Osteocyte (in vitro differentiated cells): ENCODE measurements at regions not wholly inside any gene's neighbourhood (a gene's known extent, or its start where the extent isn't known, plus 50 kb on each side); places are given as distances from the start of the nearest gene placed in this dataset.

Experiments used
- DNase-seq: peaks from one replicate; pipeline ENCODE4 v3.0.0; 2021; ENCODE audit warnings: mixed read lengths; ENCODE audit not compliant: unreplicated experiment; ENCODE audit errors: extremely low spot score
- H3K27ac Mint-ChIP-seq: one replicate; pipeline ENCODE4 v1.8.0; 2021; ENCODE audit warnings: mild to moderate bottlenecking, mixed read lengths; ENCODE audit not compliant: unreplicated experiment
- H3K27me3 Mint-ChIP-seq: one replicate; pipeline ENCODE4 v1.8.0; 2021; ENCODE audit warnings: mixed read lengths; ENCODE audit not compliant: unreplicated experiment
- H3K36me3 Mint-ChIP-seq: one replicate; pipeline ENCODE4 v1.8.0; 2021; ENCODE audit warnings: mixed read lengths; ENCODE audit not compliant: unreplicated experiment
- H3K4me1 Mint-ChIP-seq: one replicate; pipeline ENCODE4 v1.8.0; 2021; ENCODE audit warnings: mixed read lengths; ENCODE audit not compliant: unreplicated experiment
- H3K4me3 Mint-ChIP-seq: one replicate; pipeline ENCODE4 v1.8.0; 2021; ENCODE audit warnings: mild to moderate bottlenecking, moderate library complexity, mixed read lengths; ENCODE audit not compliant: unreplicated experiment
- H3K9me3 Mint-ChIP-seq: one replicate; pipeline ENCODE4 v1.8.0; 2021; ENCODE audit warnings: mixed read lengths; ENCODE audit not compliant: unreplicated experiment
- CTCF ChIP-seq: fragments of 200-600 bp; sonication (generic); IDR thresholded peaks from 2 replicates; pipeline ENCODE4 v1.5.0; 2021; ENCODE audit warnings: antibody characterized with exemption, mild to moderate bottlenecking, moderate library complexity

- Mint-ChIP-seq H3K27ac (no peak overlapping the region), H3K36me3 (no peaks in the 10 kb centered on the region), H3K4me1 (peaks cover 23% of the 10 kb centered on the region), H3K27me3 (peaks cover 7% of the 10 kb centered on the region), H3K9me3 (no peaks in the 10 kb centered on the region), H3K4me3 (no peak overlapping the region)
- no peak for TF ChIP-seq CTCF
- DNase-seq = no peak
Measured at GRCh38 chr5:72040513-72040912, 66.8 kb upstream of the MAP1B start.

- TF ChIP-seq CTCF = no peak
- H3K9me3 Mint-ChIP-seq = no peaks in the 10 kb centered on the region
- DNase-seq = no peak
- no peaks in the 10 kb centered on the region for H3K36me3 Mint-ChIP-seq
- no peak overlapping the region for H3K27ac Mint-ChIP-seq
- H3K4me3 Mint-ChIP-seq = no peak overlapping the region
- peaks cover 8% of the 10 kb centered on the region for H3K27me3 Mint-ChIP-seq
- H3K4me1 Mint-ChIP-seq = peaks cover 21% of the 10 kb centered on the region
Measured at GRCh38 chr5:72041654-72042053, 65.6 kb upstream of the MAP1B start.

GRCh38 chr5:72042097-72042496, 65.2 kb upstream of the MAP1B start:
- no peak overlapping the region for H3K4me3 Mint-ChIP-seq
- TF ChIP-seq CTCF = no peak
- no peaks in the 10 kb centered on the region for H3K36me3 Mint-ChIP-seq
- DNase-seq = no peak
- H3K27ac Mint-ChIP-seq = no peak overlapping the region
- peaks cover 9% of the 10 kb centered on the region for H3K27me3 Mint-ChIP-seq
- H3K9me3 Mint-ChIP-seq = peaks cover 1% of the 10 kb centered on the region
- H3K4me1 Mint-ChIP-seq = peaks cover 17% of the 10 kb centered on the region

- no peak for TF ChIP-seq CTCF
- Mint-ChIP-seq H3K4me1 (peaks cover 8% of the 10 kb centered on the region), H3K27ac (no peak overlapping the region), H3K36me3 (no peaks in the 10 kb centered on the region), H3K27me3 (peaks cover 27% of the 10 kb centered on the region), H3K9me3 (peaks cover 11% of the 10 kb centered on the region), H3K4me3 (no peak overlapping the region)
- DNase-seq = no peak
Measured at GRCh38 chr5:72045692-72046091, 61.6 kb upstream of the MAP1B start.

GRCh38 chr5:72046106-72046505, 61.2 kb upstream of the MAP1B start:
- Mint-ChIP-seq H3K27ac (no peak overlapping the region), H3K9me3 (peaks cover 11% of the 10 kb centered on the region), H3K4me3 (no peak overlapping the region), H3K36me3 (no peaks in the 10 kb centered on the region), H3K27me3 (peaks cover 27% of the 10 kb centered on the region), H3K4me1 (peaks cover 8% of the 10 kb centered on the region)
- TF ChIP-seq CTCF = no peak
- no peak for DNase-seq
